SK-N-SH (cell line): ENCODE measurements at regions not wholly inside any gene's neighbourhood (a gene's known extent, or its start where the extent isn't known, plus 50 kb on each side); places are given as distances from the start of the nearest gene placed in this dataset.

ENCODE experiments used
- CTCF ChIA-PET: fragments of 300-600, 350-600 bp; formaldehyde crosslinking; extraction: SDS; loops from one replicate; lab custom pipeline; 2021; lab: Yijun Ruan, JAX
- POLR2A ChIA-PET: fragments of 350-600 bp; sonication (Branson Sonifier 250); formaldehyde crosslinking; extraction: SDS; loops from one replicate; lab custom pipeline; 2020; ENCODE audit warnings: antibody characterized with exemption, inconsistent platforms; lab: Yijun Ruan, JAX
- DNase-seq: peaks from one replicate; pipeline ENCODE4 v3.0.0; 2012
- H2AFZ ChIP-seq: fragments of 200-600 bp; sonication (generic); 2 replicates; pipeline ENCODE4 v1.8.1; 2016; ENCODE audit warnings: antibody characterized with exemption, mild to moderate bottlenecking, low read depth
- H3F3A ChIP-seq: fragments of 200-600 bp; sonication (generic); replicated peaks from 2 replicates; pipeline ENCODE3; 2016; ENCODE audit warnings: antibody characterized with exemption, mild to moderate bottlenecking; ENCODE audit not compliant: insufficient read depth
- H3K27ac ChIP-seq, 2 experiments: fragments of 200-500 bp in 1 of 2; fragments of 200-600 bp in 1 of 2; sonication (Bioruptor generic) in 1 of 2; sonication (generic), shearing (Covaris generic) in 1 of 2; 2 replicates each; pipeline versions ENCODE4 v1.5.1 to v1.6.1; 2014 to 2016; ENCODE audit warnings: low read depth in 2 of 2, inconsistent platforms in 1 of 2, low read length in 1 of 2, mild to moderate bottlenecking in 1 of 2, mixed read lengths in 1 of 2
- H3K27me3 ChIP-seq: fragments of 200-600 bp; sonication (generic), shearing (Covaris generic); 2 replicates; pipeline ENCODE4 v1.6.1; 2016; ENCODE audit warnings: mixed run types; ENCODE audit not compliant: insufficient read depth
- H3K36me3 ChIP-seq, 2 experiments: fragments of 200-500 bp in 1 of 2; fragments of 200-600 bp in 1 of 2; sonication (Bioruptor generic) in 1 of 2; sonication (generic) in 1 of 2; replicated peaks in 1 of 2; 2 replicates each; pipeline versions ENCODE3 to v1.5.1; 2014 to 2016; ENCODE audit warnings: low read length in 1 of 2, mild to moderate bottlenecking in 1 of 2; ENCODE audit not compliant: insufficient read depth in 2 of 2, control insufficient read depth in 1 of 2
- H3K4me1 ChIP-seq, 2 experiments: fragments of 200-500 bp in 1 of 2; fragments of 200-600 bp in 1 of 2; sonication (Bioruptor generic) in 1 of 2; sonication (generic), shearing (Covaris generic) in 1 of 2; 2 replicates each; pipeline versions ENCODE4 v1.5.1 to v1.6.1; 2014 to 2016; ENCODE audit warnings: low read depth in 1 of 2, low read length in 1 of 2, mixed run types in 1 of 2; ENCODE audit not compliant: insufficient read depth in 2 of 2, control insufficient read depth in 1 of 2
- H3K4me2 ChIP-seq: fragments of 200-600 bp; sonication (generic), shearing (Covaris generic); 2 replicates; pipeline ENCODE4 v1.6.1; 2017; ENCODE audit warnings: mixed run types
- H3K4me3 ChIP-seq, 2 experiments: fragments of 200-500 bp in 1 of 2; fragments of 200-600 bp in 1 of 2; sonication (Bioruptor generic) in 1 of 2; sonication (generic), shearing (Covaris generic) in 1 of 2; 2 replicates each; pipeline versions ENCODE4 v1.5.1 to v1.8.1; 2014 to 2016; ENCODE audit warnings: low read depth in 2 of 2, inconsistent platforms in 1 of 2, low read length in 1 of 2, mild to moderate bottlenecking in 1 of 2, mixed read lengths in 1 of 2, moderate library complexity in 1 of 2
- H3K79me2 ChIP-seq: fragments of 200-600 bp; sonication (generic); 2 replicates; pipeline ENCODE4 v1.8.1; 2017; ENCODE audit warnings: mild to moderate bottlenecking; ENCODE audit not compliant: insufficient read depth
- H3K9ac ChIP-seq: fragments of 200-600 bp; sonication (generic); 2 replicates; pipeline ENCODE4 v1.6.1; 2017; ENCODE audit warnings: mixed run types
- H3K9me2 ChIP-seq: fragments of 200-600 bp; sonication (generic); 2 replicates; pipeline ENCODE4 v1.6.1; 2017; ENCODE audit warnings: mixed run types
- H3K9me3 ChIP-seq: fragments of 200-600 bp; sonication (generic); 2 replicates; pipeline ENCODE4 v1.6.1; 2017; ENCODE audit warnings: mixed run types, mild to moderate bottlenecking, moderate library complexity
- H4K20me1 ChIP-seq: fragments of 200-600 bp; sonication (generic); 2 replicates; pipeline ENCODE4 v1.6.1; 2017; ENCODE audit warnings: mild to moderate bottlenecking, mixed run types; ENCODE audit not compliant: insufficient read depth
- ELF1 ChIP-seq: IDR thresholded peaks from 2 replicates; pipeline ENCODE4 v1.4.0; 2012
- FOXJ3 ChIP-seq: sonication (generic); formaldehyde crosslinking; IDR thresholded peaks from 2 replicates; pipeline ENCODE4 v1.5.1; 2020; ENCODE audit warnings: mild to moderate bottlenecking, missing genetic modification reagents
- GABPA ChIP-seq: IDR thresholded peaks from 2 replicates; pipeline ENCODE4 v1.4.0; 2012; ENCODE audit warnings: low read depth, mild to moderate bottlenecking
- IRF3 ChIP-seq: fragments of 150-350 bp; IDR thresholded peaks from 2 replicates; pipeline ENCODE4 v1.6.1; 2016; ENCODE audit warnings: mild to moderate bottlenecking, low read depth, low read length
- MXI1 ChIP-seq: IDR thresholded peaks from 2 replicates; pipeline ENCODE4 v1.6.1; 2012; ENCODE audit warnings: mild to moderate bottlenecking, low read depth, low read length, improper control_type of control experiment
- NFIC ChIP-seq: IDR thresholded peaks from 2 replicates; pipeline ENCODE4 v1.4.0; 2012; ENCODE audit warnings: borderline replicate concordance
- NRF1 ChIP-seq: IDR thresholded peaks from 2 replicates; pipeline ENCODE4 v1.6.1; 2012; ENCODE audit warnings: low read depth, mild to moderate bottlenecking, low read length
- PBX3 ChIP-seq: IDR thresholded peaks from 2 replicates; pipeline ENCODE4; 2012
- REST ChIP-seq: IDR thresholded peaks from 2 replicates; pipeline ENCODE4 v1.6.1; 2012; ENCODE audit warnings: mild to moderate bottlenecking, low read depth, low read length, moderate library complexity
- RXRA ChIP-seq: IDR thresholded peaks from 2 replicates; pipeline ENCODE4 v1.4.0; 2012; ENCODE audit warnings: low read depth, mild to moderate bottlenecking, borderline replicate concordance
- SIN3A ChIP-seq: IDR thresholded peaks from 2 replicates; pipeline ENCODE4 v1.6.1; 2012; ENCODE audit warnings: low read depth, mild to moderate bottlenecking, low read length, moderate library complexity, borderline replicate concordance
- TAF1 ChIP-seq: IDR thresholded peaks from 2 replicates; pipeline ENCODE4 v1.6.1; 2012; ENCODE audit warnings: low read depth, mild to moderate bottlenecking, low read length, moderate library complexity, borderline replicate concordance
- TEAD4 ChIP-seq: IDR thresholded peaks from 2 replicates; pipeline ENCODE4 v1.4.0; 2012; ENCODE audit warnings: mild to moderate bottlenecking, borderline replicate concordance; ENCODE audit not compliant: insufficient read depth
- WGBS: methylation state at CpG from one replicate; pipeline ENCODE4 v1.1.6; 2017; ENCODE audit warnings: low lambda C conversion rate; 5-methylcytosine and 5-hydroxymethylcytosine counted together

- CTCF ChIA-PET, result no interaction called here
- Histone ChIP-seq H3K9me3 (no peaks in the 10 kb centered on the region), H4K20me1 (no peaks in the 10 kb centered on the region), H3F3A (no peaks in the 10 kb centered on the region), H3K4me2 (no peak overlapping the region), H3K27me3 (no peaks in the 10 kb centered on the region), H3K27ac (no peak overlapping the region), H2AFZ (no peak overlapping the region), H3K9me2 (no peaks in the 10 kb centered on the region), H3K4me1 (no peaks in the 10 kb centered on the region), H3K9ac (no peak overlapping the region), H3K36me3 (no peaks in the 10 kb centered on the region), H3K4me3 (no peak overlapping the region), H3K79me2 (no peaks in the 10 kb centered on the region)
- 7% methylated on average over 5 of the region's 5 CpGs for WGBS
- no peak for TF ChIP-seq TEAD4
- TF ChIP-seq GABPA, result no peak
- no peak for TF ChIP-seq SIN3A
- TF ChIP-seq NFIC, result no peak
- no peak for DNase-seq
- POLR2A ChIA-PET, result no interaction called here
These were observed 880.2 kb upstream of the NEGR1 start for GRCh38 chr1:73162564-73162963.

GRCh38 chr1:73161418-73161817 is 879.1 kb upstream of the NEGR1 start:
- WGBS, result 31% methylated on average over 1 of the region's 1 CpG
- TF ChIP-seq RXRA, result no peak
- no peak for TF ChIP-seq GABPA
- no peak for TF ChIP-seq NRF1
- no peak for TF ChIP-seq PBX3
- TF ChIP-seq ELF1, result no peak
- no peak for TF ChIP-seq FOXJ3 (CRISPR knock-in tag)
- Histone ChIP-seq H3K27ac (no peak overlapping the region), H3K4me3 (no peak overlapping the region), H3K9me3 (no peaks in the 10 kb centered on the region), H3K79me2 (no peaks in the 10 kb centered on the region), H3K4me2 (no peak overlapping the region), H4K20me1 (no peaks in the 10 kb centered on the region), H3F3A (no peaks in the 10 kb centered on the region), H3K9ac (no peak overlapping the region), H2AFZ (no peak overlapping the region), H3K9me2 (no peaks in the 10 kb centered on the region), H3K27me3 (no peaks in the 10 kb centered on the region), H3K36me3 (no peaks in the 10 kb centered on the region), H3K4me1 (no peaks in the 10 kb centered on the region)
- CTCF ChIA-PET, result no interaction called here
- POLR2A ChIA-PET, result no interaction called here
- no peak for DNase-seq

- Histone ChIP-seq H3K9me3 (no peaks in the 10 kb centered on the region), H3F3A (no peaks in the 10 kb centered on the region), H2AFZ (no peak overlapping the region), H3K9ac (no peak overlapping the region), H3K27ac (no peak overlapping the region), H3K4me3 (no peak overlapping the region), H3K9me2 (no peaks in the 10 kb centered on the region), H3K79me2 (no peaks in the 10 kb centered on the region), H4K20me1 (no peaks in the 10 kb centered on the region), H3K4me2 (no peak overlapping the region), H3K27me3 (no peaks in the 10 kb centered on the region), H3K4me1 (no peaks in the 10 kb centered on the region), H3K36me3 (no peaks in the 10 kb centered on the region)
- POLR2A ChIA-PET, result no interaction called here
- WGBS, result 45% methylated on average over 1 of the region's 1 CpG
- no peak for DNase-seq
- CTCF ChIA-PET, result no interaction called here
- no peak for TF ChIP-seq REST
- TF ChIP-seq NFIC, result no peak
- no peak for TF ChIP-seq SIN3A
- TF ChIP-seq TAF1, result no peak
- TF ChIP-seq MXI1, result no peak
- no peak for TF ChIP-seq IRF3
- no peak for TF ChIP-seq NRF1
- TF ChIP-seq, all 33 proteins: peak for 0
These were observed 878.4 kb upstream of the NEGR1 start for GRCh38 chr1:73160759-73161158.
